Activated CD4-positive, alpha-beta T cell treated with anti-CD3 and anti-CD28 coated beads, Interleukin-2, amount 10 ng/mL, durations not matched to agents 7 days and 5 days (primary cell): ENCODE measurements at regions not wholly inside any gene's neighbourhood (a gene's known extent, or its start where the extent isn't known, plus 50 kb on each side); places are given as distances from the start of the nearest gene placed in this dataset.

Experiments used
- CTCF ChIA-PET: fragments of 350-600 bp; sonication (Branson Sonifier 250); formaldehyde crosslinking; loops from one replicate; lab custom pipeline; 2021; ENCODE audit warnings: antibody characterized with exemption; lab: Charles Lee
- POLR2A ChIA-PET: fragments of 350-600 bp; sonication (Branson Sonifier 250); formaldehyde crosslinking; loops from one replicate; lab custom pipeline; 2021; ENCODE audit warnings: antibody characterized with exemption; lab: Charles Lee
- DNase-seq: peaks from one replicate; pipeline ENCODE4 v3.0.0-alpha.2; 2020
- H3K27ac Mint-ChIP-seq: one replicate; pipeline ENCODE4 v1.8.0; 2021; ENCODE audit warnings: mild to moderate bottlenecking, moderate library complexity, mixed read lengths
- H3K27me3 Mint-ChIP-seq: one replicate; pipeline ENCODE4 v1.8.0; 2021; ENCODE audit warnings: mixed read lengths
- H3K36me3 Mint-ChIP-seq: one replicate; pipeline ENCODE4 v1.8.0; 2021; ENCODE audit warnings: low read depth, mixed read lengths
- H3K4me1 Mint-ChIP-seq: one replicate; pipeline ENCODE4 v1.8.0; 2021; ENCODE audit warnings: mixed read lengths
- H3K4me3 Mint-ChIP-seq: one replicate; pipeline ENCODE4 v1.8.0; 2021; ENCODE audit warnings: mild to moderate bottlenecking, moderate library complexity, mixed read lengths
- H3K9me3 Mint-ChIP-seq: one replicate; pipeline ENCODE4 v1.8.0; 2021; ENCODE audit warnings: mixed read lengths

GRCh38 chr9:102135768-102136167 lies 397.3 kb upstream of the GRIN3A start:
- no peaks in the 10 kb centered on the region for H3K27me3 Mint-ChIP-seq
- ChIA-PET POLR2A (no interaction called here), CTCF (no interaction called here)
- no peak overlapping the region for H3K27ac Mint-ChIP-seq
- H3K4me3 Mint-ChIP-seq: no peak overlapping the region
- DNase-seq: no peak
- H3K36me3 Mint-ChIP-seq: no peaks in the 10 kb centered on the region
- no peaks in the 10 kb centered on the region for H3K4me1 Mint-ChIP-seq
- H3K9me3 Mint-ChIP-seq: peaks cover 3% of the 10 kb centered on the region

- Mint-ChIP-seq H3K27me3 (no peaks in the 10 kb centered on the region), H3K4me3 (no peak overlapping the region), H3K36me3 (no peaks in the 10 kb centered on the region), H3K4me1 (no peaks in the 10 kb centered on the region), H3K27ac (no peak overlapping the region), H3K9me3 (peaks cover 2% of the 10 kb centered on the region)
- ChIA-PET CTCF (no interaction called here), POLR2A (no interaction called here)
- no peak for DNase-seq
Measured at GRCh38 chr9:102124465-102124864, 386.0 kb upstream of the GRIN3A start.

GRCh38 chr9:102114557-102114956 lies 376.1 kb upstream of the GRIN3A start:
- no peak overlapping the region for H3K27ac Mint-ChIP-seq
- H3K4me1 Mint-ChIP-seq: no peaks in the 10 kb centered on the region
- H3K9me3 Mint-ChIP-seq: no peaks in the 10 kb centered on the region
- DNase-seq: no peak
- H3K27me3 Mint-ChIP-seq: no peaks in the 10 kb centered on the region
- H3K4me3 Mint-ChIP-seq: no peak overlapping the region
- POLR2A ChIA-PET: no interaction called here
- CTCF ChIA-PET: no interaction called here
- no peaks in the 10 kb centered on the region for H3K36me3 Mint-ChIP-seq

- DNase-seq: no peak
- Mint-ChIP-seq H3K4me3 (no peak overlapping the region), H3K9me3 (no peaks in the 10 kb centered on the region), H3K27me3 (no peaks in the 10 kb centered on the region), H3K36me3 (no peaks in the 10 kb centered on the region), H3K27ac (no peak overlapping the region), H3K4me1 (no peaks in the 10 kb centered on the region)
- CTCF ChIA-PET: no interaction called here
- POLR2A ChIA-PET: no interaction called here
Measured at GRCh38 chr9:102113191-102113590, 374.7 kb upstream of the GRIN3A start.

GRCh38 chr9:102106439-102106838 lies 368.0 kb upstream of the GRIN3A start:
- ChIA-PET POLR2A (no interaction called here), CTCF (no interaction called here)
- H3K4me3 Mint-ChIP-seq: no peak overlapping the region
- DNase-seq: no peak
- H3K9me3 Mint-ChIP-seq: no peaks in the 10 kb centered on the region
- H3K36me3 Mint-ChIP-seq: no peaks in the 10 kb centered on the region
- no peaks in the 10 kb centered on the region for H3K27me3 Mint-ChIP-seq
- H3K27ac Mint-ChIP-seq: no peak overlapping the region
- no peaks in the 10 kb centered on the region for H3K4me1 Mint-ChIP-seq

GRCh38 chr9:102101723-102102122 lies 363.3 kb upstream of the GRIN3A start:
- H3K27ac Mint-ChIP-seq: no peak overlapping the region

GRCh38 chr9:102087141-102087540 lies 348.7 kb upstream of the GRIN3A start:
- Mint-ChIP-seq H3K4me3 (no peak overlapping the region), H3K9me3 (no peaks in the 10 kb centered on the region), H3K27me3 (no peaks in the 10 kb centered on the region), H3K36me3 (no peaks in the 10 kb centered on the region), H3K4me1 (no peaks in the 10 kb centered on the region), H3K27ac (no peak overlapping the region)
- DNase-seq: no peak
- CTCF ChIA-PET: no interaction called here
- POLR2A ChIA-PET: no interaction called here

More at GRCh38 chr9:102101723-102102122, 363.3 kb upstream of the GRIN3A start:
- no peaks in the 10 kb centered on the region for H3K9me3 Mint-ChIP-seq
- ChIA-PET POLR2A (no interaction called here), CTCF (no interaction called here)
- H3K4me3 Mint-ChIP-seq: no peak overlapping the region
- H3K36me3 Mint-ChIP-seq: no peaks in the 10 kb centered on the region
- no peaks in the 10 kb centered on the region for H3K27me3 Mint-ChIP-seq
- no peaks in the 10 kb centered on the region for H3K4me1 Mint-ChIP-seq
- DNase-seq: no peak

- H3K27ac Mint-ChIP-seq: no peak overlapping the region
- H3K9me3 Mint-ChIP-seq: no peaks in the 10 kb centered on the region
- H3K4me1 Mint-ChIP-seq: no peaks in the 10 kb centered on the region
- no peaks in the 10 kb centered on the region for H3K36me3 Mint-ChIP-seq
- no peak overlapping the region for H3K4me3 Mint-ChIP-seq
- CTCF ChIA-PET: no interaction called here
- POLR2A ChIA-PET: no interaction called here
- no peak for DNase-seq
- H3K27me3 Mint-ChIP-seq: no peaks in the 10 kb centered on the region
Measured at GRCh38 chr9:102085548-102085947, 347.1 kb upstream of the GRIN3A start.

- Mint-ChIP-seq H3K27ac (no peak overlapping the region), H3K4me3 (no peak overlapping the region), H3K36me3 (no peaks in the 10 kb centered on the region), H3K27me3 (no peaks in the 10 kb centered on the region), H3K9me3 (no peaks in the 10 kb centered on the region), H3K4me1 (no peaks in the 10 kb centered on the region)
- ChIA-PET CTCF (no interaction called here), POLR2A (no interaction called here)
- no peak for DNase-seq
Measured at GRCh38 chr9:102072059-102072764, 333.8 kb upstream of the GRIN3A start.

- ChIA-PET CTCF (no interaction called here), POLR2A (no interaction called here)
- Mint-ChIP-seq H3K4me1 (no peaks in the 10 kb centered on the region), H3K9me3 (peaks cover 2% of the 10 kb centered on the region), H3K27me3 (no peaks in the 10 kb centered on the region), H3K36me3 (no peaks in the 10 kb centered on the region), H3K4me3 (no peak overlapping the region), H3K27ac (no peak overlapping the region)
- no peak for DNase-seq
Measured at GRCh38 chr9:102069969-102070368, 331.5 kb upstream of the GRIN3A start.

- CTCF ChIA-PET: no interaction called here
- Mint-ChIP-seq H3K36me3 (no peaks in the 10 kb centered on the region), H3K9me3 (no peaks in the 10 kb centered on the region), H3K27me3 (no peaks in the 10 kb centered on the region), H3K4me3 (no peak overlapping the region), H3K27ac (no peak overlapping the region), H3K4me1 (no peaks in the 10 kb centered on the region)
- POLR2A ChIA-PET: no interaction called here
- DNase-seq: no peak
Measured at GRCh38 chr9:102054811-102055210, 316.4 kb upstream of the GRIN3A start.

GRCh38 chr9:102049586-102050246 lies 311.3 kb upstream of the GRIN3A start:
- Mint-ChIP-seq H3K36me3 (no peaks in the 10 kb centered on the region), H3K27ac (no peak overlapping the region)
- no peak for DNase-seq

GRCh38 chr9:102047549-102047948 lies 309.1 kb upstream of the GRIN3A start:
- H3K36me3 Mint-ChIP-seq: no peaks in the 10 kb centered on the region
- no peaks in the 10 kb centered on the region for H3K9me3 Mint-ChIP-seq
- H3K27me3 Mint-ChIP-seq: no peaks in the 10 kb centered on the region
- no peak for DNase-seq
- ChIA-PET CTCF (no interaction called here), POLR2A (no interaction called here)
- no peak overlapping the region for H3K4me3 Mint-ChIP-seq
- no peak overlapping the region for H3K27ac Mint-ChIP-seq
- no peaks in the 10 kb centered on the region for H3K4me1 Mint-ChIP-seq

More at GRCh38 chr9:102049586-102050246, 311.3 kb upstream of the GRIN3A start:
- Mint-ChIP-seq H3K9me3 (no peaks in the 10 kb centered on the region), H3K4me3 (no peak overlapping the region), H3K27me3 (no peaks in the 10 kb centered on the region), H3K4me1 (no peaks in the 10 kb centered on the region)
- ChIA-PET POLR2A (no interaction called here), CTCF (no interaction called here)

GRCh38 chr9:102044133-102044532 lies 305.7 kb upstream of the GRIN3A start:
- CTCF ChIA-PET: no interaction called here
- Mint-ChIP-seq H3K9me3 (no peaks in the 10 kb centered on the region), H3K27me3 (no peaks in the 10 kb centered on the region), H3K4me3 (no peak overlapping the region), H3K4me1 (no peaks in the 10 kb centered on the region), H3K36me3 (no peaks in the 10 kb centered on the region), H3K27ac (no peak overlapping the region)
- POLR2A ChIA-PET: no interaction called here
- no peak for DNase-seq
